GM21528 (cell line): ENCODE measurements at regions not wholly inside any gene's neighbourhood (a gene's known extent, or its start where the extent isn't known, plus 50 kb on each side); places are given as distances from the start of the nearest gene placed in this dataset.
"Not testable (repeated sequence)": the region's sequence is repeated elsewhere in the genome, so short reads cannot be mapped to it uniquely, and the experiment has no call there.

Experiments used
- ATAC-seq: cut with Tn5 transposase; IDR thresholded peaks from one replicate; pipeline ENCODE4 v1.9.1; 2021; ENCODE audit warnings: mild to moderate bottlenecking, moderate library complexity; ENCODE audit not compliant: unreplicated experiment, low FRiP score

GRCh38 chr10:57457972-57458512 is 809.7 kb downstream of the IPMK start:
- no peak for ATAC-seq

GRCh38 chr10:57430376-57430775 is 837.3 kb downstream of the IPMK start:
- no peak for ATAC-seq

- no peak for ATAC-seq
Observed at GRCh38 chr10:57420881-57421280, 846.8 kb downstream of the IPMK start.

- ATAC-seq: no peak
Observed at GRCh38 chr10:57418476-57418875, 849.2 kb downstream of the IPMK start.

- no peak for ATAC-seq
Observed at GRCh38 chr10:57395923-57396322, 871.8 kb downstream of the IPMK start.

- ATAC-seq: no peak
Observed at GRCh38 chr10:57367412-57367811, 900.3 kb downstream of the IPMK start.

GRCh38 chr10:57362811-57363210 is 904.9 kb downstream of the IPMK start:
- ATAC-seq: no peak

- no peak for ATAC-seq
Observed at GRCh38 chr10:57353403-57354003, 914.2 kb downstream of the IPMK start.

GRCh38 chr10:57351076-57351475 is 916.6 kb downstream of the IPMK start:
- no peak for ATAC-seq

GRCh38 chr10:57341294-57341693 is 926.4 kb downstream of the IPMK start:
- no peak for ATAC-seq

GRCh38 chr10:57338823-57339558 is 928.7 kb downstream of the IPMK start:
- no peak for ATAC-seq

GRCh38 chr10:57336865-57337264 is 930.8 kb downstream of the IPMK start:
- ATAC-seq: no peak

- no peak for ATAC-seq
Observed at GRCh38 chr10:57336341-57336740, 931.4 kb downstream of the IPMK start.

GRCh38 chr10:57334523-57334922 is 933.2 kb downstream of the IPMK start:
- no peak for ATAC-seq

- ATAC-seq: no peak
Observed at GRCh38 chr10:57333880-57334279, 933.8 kb downstream of the IPMK start.

- ATAC-seq: not testable (repeated sequence)
Observed at GRCh38 chr10:57321400-57321854, 946.3 kb downstream of the IPMK start.

GRCh38 chr10:57320416-57320815 is 947.3 kb downstream of the IPMK start:
- ATAC-seq: no peak

- ATAC-seq: no peak
Observed at GRCh38 chr10:57314046-57314445, 953.0 kb upstream of the ZWINT start.

- no peak for ATAC-seq
Observed at GRCh38 chr10:57303566-57303965, 942.5 kb upstream of the ZWINT start.

GRCh38 chr10:57300718-57301117 is 939.7 kb upstream of the ZWINT start:
- ATAC-seq: no peak

GRCh38 chr10:57294698-57295097 is 933.6 kb upstream of the ZWINT start:
- no peak for ATAC-seq

- no peak for ATAC-seq
Observed at GRCh38 chr10:57288754-57289153, 927.7 kb upstream of the ZWINT start.
